GM12875 (cell line): ENCODE measurements at regions not wholly inside any gene's neighbourhood (a gene's known extent, or its start where the extent isn't known, plus 50 kb on each side); places are given as distances from the start of the nearest gene placed in this dataset.

Experiments
- H3K4me3 ChIP-seq: one replicate; pipeline ENCODE4 v1.5.1; 2011; ENCODE audit warnings: low read depth, low read length, control low read depth
- CTCF ChIP-seq: IDR thresholded peaks from 2 replicates; pipeline ENCODE4 v1.5.1; 2011; ENCODE audit warnings: low read depth, mild to moderate bottlenecking, control low read depth, inconsistent platforms, low read length, moderate library complexity, borderline replicate concordance; ENCODE audit not compliant: insufficient read depth

GRCh38 chr1:112092656-112093371, 103.3 kb upstream of the KCND3 start:
- TF ChIP-seq CTCF: no peak
- no peak overlapping the region for H3K4me3 ChIP-seq

GRCh38 chr1:112093372-112093694, 103.9 kb upstream of the KCND3 start:
- no peak overlapping the region for H3K4me3 ChIP-seq

GRCh38 chr1:112099979-112100378, 110.5 kb upstream of the KCND3 start:
- no peak overlapping the region for H3K4me3 ChIP-seq
- TF ChIP-seq CTCF: no peak

More at GRCh38 chr1:112093372-112093694, 103.9 kb upstream of the KCND3 start:
- TF ChIP-seq CTCF: no peak

- TF ChIP-seq CTCF: no peak
- no peak overlapping the region for H3K4me3 ChIP-seq
Observed at GRCh38 chr1:112105557-112105956, 116.1 kb upstream of the KCND3 start.

GRCh38 chr1:112110031-112110430, 120.6 kb upstream of the KCND3 start:
- no peak for TF ChIP-seq CTCF
- no peak overlapping the region for H3K4me3 ChIP-seq

- TF ChIP-seq CTCF: no peak
- no peak overlapping the region for H3K4me3 ChIP-seq
Observed at GRCh38 chr1:112111734-112112133, 122.3 kb upstream of the KCND3 start.

- no peak for TF ChIP-seq CTCF
- H3K4me3 ChIP-seq: no peak overlapping the region
Observed at GRCh38 chr1:112114540-112114939, 125.1 kb upstream of the KCND3 start.
